ENCODE measurements at regions not wholly inside any gene's neighbourhood (a gene's known extent, or its start where the extent isn't known, plus 50 kb on each side); places are given as distances from the start of the nearest gene placed in this dataset.

- no peak for DNase-seq
Observed at GRCh38 chr11:103628121-103628520, 408.3 kb upstream of the DDI1 start.

- DNase-seq: no peak
Observed at GRCh38 chr11:103631841-103632240, 404.6 kb upstream of the DDI1 start.

GRCh38 chr11:103633068-103633788 lies 403.2 kb upstream of the DDI1 start:
- no peak for DNase-seq

GRCh38 chr11:103633819-103634590 lies 402.4 kb upstream of the DDI1 start:
- no peak for DNase-seq

- no peak for DNase-seq
Observed at GRCh38 chr11:103636232-103636631, 400.2 kb upstream of the DDI1 start.

GRCh38 chr11:103637295-103637694 lies 399.1 kb upstream of the DDI1 start:
- DNase-seq: no peak

GRCh38 chr11:103637831-103638230 lies 398.6 kb upstream of the DDI1 start:
- DNase-seq: no peak

GRCh38 chr11:103644676-103645075 lies 391.8 kb upstream of the DDI1 start:
- no peak for DNase-seq

- DNase-seq: no peak
Observed at GRCh38 chr11:103648054-103648453, 388.4 kb upstream of the DDI1 start.

GRCh38 chr11:103648670-103649400 lies 387.6 kb upstream of the DDI1 start:
- no peak for DNase-seq

GRCh38 chr11:103649401-103649895 lies 387.0 kb upstream of the DDI1 start:
- DNase-seq: no peak

GRCh38 chr11:103650330-103650729 lies 386.1 kb upstream of the DDI1 start:
- no peak for DNase-seq

- no peak for DNase-seq
Observed at GRCh38 chr11:103651341-103651998, 385.0 kb upstream of the DDI1 start.

- DNase-seq: no peak
Observed at GRCh38 chr11:103652013-103652412, 384.4 kb upstream of the DDI1 start.

- DNase-seq: no peak
Observed at GRCh38 chr11:103656382-103656781, 380.1 kb upstream of the DDI1 start.

GRCh38 chr11:103659206-103659618 lies 377.2 kb upstream of the DDI1 start:
- no peak for DNase-seq

GRCh38 chr11:103659743-103660142 lies 376.7 kb upstream of the DDI1 start:
- peak; percentile 4 for DNase-seq

GRCh38 chr11:103661185-103661584 lies 375.3 kb upstream of the DDI1 start:
- no peak for DNase-seq

- no peak for DNase-seq
Observed at GRCh38 chr11:103661991-103662390, 374.4 kb upstream of the DDI1 start.

GRCh38 chr11:103662880-103663279 lies 373.6 kb upstream of the DDI1 start:
- DNase-seq: no peak

- no peak for DNase-seq
Observed at GRCh38 chr11:103668859-103669258, 367.6 kb upstream of the DDI1 start.

- no peak for DNase-seq
Observed at GRCh38 chr11:103671143-103671651, 365.2 kb upstream of the DDI1 start.

- DNase-seq: no peak
Observed at GRCh38 chr11:103673773-103674172, 362.7 kb upstream of the DDI1 start.

All from NCI-H748 treated with DMSO at 0.1 percent for 48 hours (cell line).